ENCODE measurements at regions not wholly inside any gene's neighbourhood (a gene's known extent, or its start where the extent isn't known, plus 50 kb on each side); places are given as distances from the start of the nearest gene placed in this dataset.

GRCh38 chr13:107222597-107222996 lies 654.7 kb upstream of the ARGLU1 start:
- no peak for TF ChIP-seq CTCF (IDR thresholded peaks at IDR 0.05)
- TF ChIP-seq POLR2A (IDR thresholded peaks at IDR 0.05) = no peak
